ENCODE measurements at regions not wholly inside any gene's neighbourhood (a gene's known extent, or its start where the extent isn't known, plus 50 kb on each side); places are given as distances from the start of the nearest gene placed in this dataset.

DNA sequence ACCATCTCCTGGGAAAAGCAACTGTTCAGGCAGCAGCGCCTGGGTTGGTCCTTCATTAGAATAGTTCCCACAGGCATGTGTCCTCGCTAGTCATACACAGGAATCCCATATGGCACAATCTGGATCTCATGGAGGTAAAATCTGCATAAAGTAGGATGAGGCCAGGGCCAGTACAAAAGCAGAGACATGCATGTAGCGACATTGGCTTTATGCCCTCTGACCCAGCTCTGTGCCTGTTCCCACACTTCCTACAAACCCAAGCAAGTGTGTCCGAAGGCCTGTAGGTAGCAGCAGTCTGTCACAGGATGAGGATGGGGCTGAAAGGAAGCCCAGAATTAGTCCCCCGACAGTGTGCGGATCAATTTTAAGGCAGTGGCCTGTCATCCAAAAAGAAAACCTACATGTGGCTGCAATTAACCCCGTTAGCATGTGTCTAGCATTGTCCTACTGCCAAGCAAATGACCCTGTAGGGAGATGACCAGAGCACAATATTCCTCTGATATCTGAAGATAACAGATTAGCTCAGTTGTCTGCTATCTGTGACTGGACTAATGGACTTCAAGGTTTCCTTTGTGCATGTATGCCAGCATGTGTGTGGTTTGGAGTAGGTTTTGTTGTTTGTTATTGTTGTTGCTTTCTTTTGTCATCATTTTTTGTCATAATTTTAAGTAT lies 178.8 kb downstream of the TMEM161B start:
- Histone ChIP-seq H3K4me2 (replicated peaks; ENCODE audit: low read depth, low read length, poor library complexity, severe bottlenecking) (no peak overlapping the region), H3K4me1 (ENCODE audit: control insufficient read depth in 2 of 2, insufficient read depth in 2 of 2, low read length in 2 of 2) (no peaks in the 10 kb centered on the region), H2AFZ (ENCODE audit: insufficient read depth, low read depth, low read length, poor library complexity, severe bottlenecking) (no peak overlapping the region), H3K27ac (ENCODE audit: low read length in 2 of 2) (no peak overlapping the region), H3K4me3 (ENCODE audit: control extremely low read depth in 1 of 5, extremely low read depth in 1 of 5, insufficient read depth in 1 of 5, low read depth in 2 of 5, low read length in 4 of 5) (no peak overlapping the region), H3K79me2 (ENCODE audit: control insufficient read depth, insufficient read depth, low read length) (no peaks in the 10 kb centered on the region), H3K36me3 (replicated peaks in 1 of 2; ENCODE audit: control extremely low read depth in 1 of 2, control insufficient read depth in 1 of 2, extremely low read depth in 1 of 2, insufficient read depth in 2 of 2, low read length in 1 of 2) (no peaks in the 10 kb centered on the region), H3K9ac (ENCODE audit: low read length) (no peak overlapping the region), H3K27me3 (replicated peaks in 1 of 4; ENCODE audit: control extremely low read depth in 1 of 4, control insufficient read depth in 3 of 4, insufficient read depth in 4 of 4, low read length in 3 of 4) (no peaks in the 10 kb centered on the region), H4K20me1 (ENCODE audit: control insufficient read depth, insufficient read depth, low read length, poor library complexity, severe bottlenecking) (no peaks in the 10 kb centered on the region), H3K9me3 (ENCODE audit: control extremely low read depth in 1 of 3, control insufficient read depth in 2 of 3, insufficient read depth in 1 of 3, low read length in 2 of 3) (no peaks in the 10 kb centered on the region)
- ChIA-PET POLR2A (no interaction called here), CTCF (no interaction called here)
- no peak overlapping the region for H3K4me3 Mint-ChIP-seq
- 82% methylated on average over 5 of the region's 7 CpGs for WGBS (ENCODE audit: insufficient coverage)
- H3K4me1 Mint-ChIP-seq, result no peaks in the 10 kb centered on the region
- peaks cover 8% of the 10 kb centered on the region for H3K27me3 Mint-ChIP-seq
- ATAC-seq (ENCODE audit: low read depth), result no peak
- DNase-seq, result no peak
- H3K9me3 Mint-ChIP-seq (ENCODE audit: insufficient read depth), result no peaks in the 10 kb centered on the region
- no peak overlapping the region for H3K27ac Mint-ChIP-seq
- TF ChIP-seq EZH2 (IDR thresholded peaks at IDR 0.05; ENCODE audit: borderline replicate concordance, insufficient read depth, low read depth, low read length, poor library complexity, severe bottlenecking), result no peak
- TF ChIP-seq, protein P1, sequence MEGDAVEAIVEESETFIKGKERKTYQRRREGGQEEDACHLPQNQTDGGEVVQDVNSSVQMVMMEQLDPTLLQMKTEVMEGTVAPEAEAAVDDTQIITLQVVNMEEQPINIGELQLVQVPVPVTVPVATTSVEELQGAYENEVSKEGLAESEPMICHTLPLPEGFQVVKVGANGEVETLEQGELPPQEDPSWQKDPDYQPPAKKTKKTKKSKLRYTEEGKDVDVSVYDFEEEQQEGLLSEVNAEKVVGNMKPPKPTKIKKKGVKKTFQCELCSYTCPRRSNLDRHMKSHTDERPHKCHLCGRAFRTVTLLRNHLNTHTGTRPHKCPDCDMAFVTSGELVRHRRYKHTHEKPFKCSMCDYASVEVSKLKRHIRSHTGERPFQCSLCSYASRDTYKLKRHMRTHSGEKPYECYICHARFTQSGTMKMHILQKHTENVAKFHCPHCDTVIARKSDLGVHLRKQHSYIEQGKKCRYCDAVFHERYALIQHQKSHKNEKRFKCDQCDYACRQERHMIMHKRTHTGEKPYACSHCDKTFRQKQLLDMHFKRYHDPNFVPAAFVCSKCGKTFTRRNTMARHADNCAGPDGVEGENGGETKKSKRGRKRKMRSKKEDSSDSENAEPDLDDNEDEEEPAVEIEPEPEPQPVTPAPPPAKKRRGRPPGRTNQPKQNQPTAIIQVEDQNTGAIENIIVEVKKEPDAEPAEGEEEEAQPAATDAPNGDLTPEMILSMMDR (IDR thresholded peaks at IDR 0.05), result no peak
- intact Hi-C loops (cut with micrococcal nuclease), result no loop called here

DNA sequence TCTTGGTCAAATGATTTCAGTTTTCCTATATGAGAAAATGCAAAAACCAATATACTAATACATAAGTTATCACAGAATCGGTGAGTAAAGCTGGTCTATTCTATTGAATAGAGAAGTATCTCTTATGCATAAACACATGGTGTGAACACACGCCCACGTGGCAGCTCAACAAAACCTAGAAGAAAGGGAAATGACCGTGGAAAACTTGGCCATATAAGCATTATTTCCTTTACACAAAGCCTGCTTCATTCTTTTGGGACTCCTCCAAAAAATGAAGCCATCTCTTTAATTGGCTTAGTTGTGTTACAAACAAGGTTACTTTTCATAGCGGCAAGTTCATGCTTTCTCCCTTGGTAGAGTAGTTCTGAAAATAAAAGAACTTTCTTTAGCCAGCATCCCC lies 183.2 kb downstream of the TMEM161B start:
- H3K4me3 Mint-ChIP-seq, result no peak overlapping the region
- H3K27me3 ChIP-seq (replicated peaks in 1 of 4; ENCODE audit: control extremely low read depth in 1 of 4, control insufficient read depth in 3 of 4, insufficient read depth in 4 of 4, low read length in 3 of 4), result no peaks in the 10 kb centered on the region
- H3K27ac Mint-ChIP-seq, result no peak overlapping the region
- 53% methylated on average over 3 of the region's 5 CpGs for WGBS (ENCODE audit: insufficient coverage)
- peaks cover 4% of the 10 kb centered on the region for H3K27me3 Mint-ChIP-seq
- H3K4me1 Mint-ChIP-seq, result no peaks in the 10 kb centered on the region
- no peaks in the 10 kb centered on the region for H3K9me3 Mint-ChIP-seq (ENCODE audit: insufficient read depth)
- H3K9me3 ChIP-seq (ENCODE audit: control extremely low read depth in 1 of 3, control insufficient read depth in 2 of 3, insufficient read depth in 1 of 3, low read length in 2 of 3), result no peaks in the 10 kb centered on the region
- ChIA-PET POLR2A (no interaction called here), CTCF (no interaction called here)
- H3K4me1 ChIP-seq (ENCODE audit: control insufficient read depth in 2 of 2, insufficient read depth in 2 of 2, low read length in 2 of 2), result no peaks in the 10 kb centered on the region
- no peaks in the 10 kb centered on the region for H3K79me2 ChIP-seq (ENCODE audit: control insufficient read depth, insufficient read depth, low read length)
- ATAC-seq (ENCODE audit: low read depth), result no peak
- intact Hi-C loops (cut with micrococcal nuclease), result no loop called here
- H3K4me3 ChIP-seq (ENCODE audit: control extremely low read depth in 1 of 5, extremely low read depth in 1 of 5, insufficient read depth in 1 of 5, low read depth in 2 of 5, low read length in 4 of 5), result no peak overlapping the region
- DNase-seq, result no peak
- TF ChIP-seq, protein P1 (IDR thresholded peaks at IDR 0.05), result no peak
- TF ChIP-seq EZH2 (IDR thresholded peaks at IDR 0.05; ENCODE audit: borderline replicate concordance, insufficient read depth, low read depth, low read length, poor library complexity, severe bottlenecking), result no peak
- H4K20me1 ChIP-seq (ENCODE audit: control insufficient read depth, insufficient read depth, low read length, poor library complexity, severe bottlenecking), result no peaks in the 10 kb centered on the region
- no peak overlapping the region for H3K27ac ChIP-seq (ENCODE audit: low read length in 2 of 2)
- H3K36me3 ChIP-seq (replicated peaks in 1 of 2; ENCODE audit: control extremely low read depth in 1 of 2, control insufficient read depth in 1 of 2, extremely low read depth in 1 of 2, insufficient read depth in 2 of 2, low read length in 1 of 2), result no peaks in the 10 kb centered on the region
- H3K9ac ChIP-seq (ENCODE audit: low read length), result no peak overlapping the region
- H3K4me2 ChIP-seq (replicated peaks; ENCODE audit: low read depth, low read length, poor library complexity, severe bottlenecking), result no peak overlapping the region
- no peak overlapping the region for H2AFZ ChIP-seq (ENCODE audit: insufficient read depth, low read depth, low read length, poor library complexity, severe bottlenecking)

Data from B cell (primary cell).